Esophagus muscularis mucosa (tissue), 4 donors: ENCODE measurements at regions not wholly inside any gene's neighbourhood (a gene's known extent, or its start where the extent isn't known, plus 50 kb on each side); places are given as distances from the start of the nearest gene placed in this dataset.
A peak's percentile ranks its signal among the peaks of the same experiment; 100 is the strongest.

Experiments used
- DNase-seq: peaks from one replicate; pipeline ENCODE4 v3.0.0-alpha.2; 2017; ENCODE audit errors: extremely low spot score
- H3K27ac ChIP-seq, 4 donors: fragments of 200-600 bp; sonication (generic); replicated peaks in 1 of 4; 1 replicate in 3 of 4; 2 replicates in 1 of 4; pipeline ENCODE4 v1.5.1; 2016 to 2019; ENCODE audit warnings: mild to moderate bottlenecking in 1 of 4
- H3K27me3 ChIP-seq, 4 donors: fragments of 200-600 bp; sonication (generic); one replicate each; pipeline versions ENCODE4 v1.5.1 to v1.6.0; 2016 to 2019
- H3K36me3 ChIP-seq, 4 donors: fragments of 200-600 bp; sonication (generic); one replicate each; pipeline ENCODE4 v1.5.1; 2016 to 2019
- H3K4me1 ChIP-seq, 4 donors: fragments of 200-600 bp; sonication (generic); one replicate each; pipeline ENCODE4 v1.5.1; 2016 to 2019
- H3K4me3 ChIP-seq, 4 donors: fragments of 200-600 bp; sonication (generic); 1 replicate in 2 of 4; 2 replicates in 2 of 4; pipeline ENCODE4 v1.5.1; 2016 to 2019; ENCODE audit warnings: mild to moderate bottlenecking in 4 of 4, moderate library complexity in 1 of 4
- H3K9me3 ChIP-seq, 4 donors: fragments of 200-600 bp; sonication (generic); 1 replicate in 3 of 4; 2 replicates in 1 of 4; pipeline ENCODE4 v1.5.1; 2016 to 2019
- EP300 ChIP-seq: sonication (generic); formaldehyde crosslinking; IDR thresholded peaks from one replicate; pipeline ENCODE4 v1.6.1; 2017; ENCODE audit warnings: antibody characterized with exemption
- POLR2A ChIP-seq: fragments of 450-650 bp; IDR thresholded peaks from one replicate; pipeline ENCODE4 v1.6.1; 2017; ENCODE audit warnings: antibody characterized with exemption, moderate library complexity, mild to moderate bottlenecking, low read depth
- POLR2AphosphoS5 ChIP-seq, 2 donors: sonication (generic); formaldehyde crosslinking; IDR thresholded peaks; one replicate each; pipeline ENCODE4 v1.6.1; 2017; ENCODE audit warnings: antibody characterized with exemption in 2 of 2
- WGBS: methylation state at CpG from one replicate; pipeline ENCODE4 v1.1.5; 2018; 5-methylcytosine and 5-hydroxymethylcytosine counted together
- intact Hi-C: fragments of 100-400 bp; cut with DNase I; formaldehyde crosslinking; loops from one replicate; pipeline ENCODE4 v1.15.1; 2023
- TF ChIP-seq, protein P1 (sequence below), 3 experiments: fragments of 200-600 bp in 2 of 3; fragments of 450-650 bp in 1 of 3; sonication (generic) in 2 of 3; IDR thresholded peaks; one replicate each; pipeline ENCODE4 v1.5.1; 2017 to 2019; ENCODE audit warnings: antibody characterized with exemption in 3 of 3, mild to moderate bottlenecking in 2 of 3, moderate library complexity in 1 of 3

DNA sequence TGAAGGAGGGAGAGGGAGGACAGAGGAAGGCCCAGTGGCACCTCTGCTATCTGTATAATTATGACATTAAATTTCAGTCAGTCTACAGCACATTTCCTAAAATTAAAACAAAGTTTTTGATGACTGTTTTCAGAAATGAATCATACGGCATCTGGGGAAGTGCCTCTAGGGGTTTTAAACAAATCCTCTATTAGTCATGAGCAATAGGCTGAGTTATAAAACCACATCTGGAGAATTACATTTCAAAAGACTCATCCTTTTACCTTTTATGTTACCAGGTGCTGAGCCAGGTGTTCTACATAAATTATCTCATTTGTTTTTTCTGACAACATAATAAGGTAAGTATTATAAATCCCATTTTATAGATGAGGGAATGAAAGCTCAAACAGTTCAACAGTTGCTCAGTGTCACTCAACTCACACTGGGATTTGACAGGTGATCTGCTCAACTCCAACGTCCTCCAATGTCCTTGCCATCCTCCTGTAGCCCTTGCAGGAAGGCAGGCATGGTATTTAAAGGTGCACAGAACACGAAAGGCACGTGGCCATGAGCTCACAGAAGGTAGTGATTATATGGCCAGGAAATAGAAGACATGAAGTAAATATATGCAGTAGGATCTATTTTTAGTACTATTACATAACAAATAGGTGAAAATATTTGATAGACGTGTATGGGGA, 184.2 kb upstream of the MAN1A1 start:
- H3K4me1 ChIP-seq = peaks cover 7 to 16% (median 12%) of the 10 kb centered on the region in 4 donors
- no peaks in the 10 kb centered on the region for H3K27me3 ChIP-seq
- no peaks in the 10 kb centered on the region for H3K9me3 ChIP-seq
- H3K27ac ChIP-seq = peak overlapping the region in 1 of 4 donors; percentile 37
- DNase-seq = no peak
- intact Hi-C loops = no loop called here
- WGBS = 33% methylated on average over 5 of the region's 5 CpGs
- TF ChIP-seq POLR2A (no peak), EP300 (no peak)
- TF ChIP-seq, protein P1, sequence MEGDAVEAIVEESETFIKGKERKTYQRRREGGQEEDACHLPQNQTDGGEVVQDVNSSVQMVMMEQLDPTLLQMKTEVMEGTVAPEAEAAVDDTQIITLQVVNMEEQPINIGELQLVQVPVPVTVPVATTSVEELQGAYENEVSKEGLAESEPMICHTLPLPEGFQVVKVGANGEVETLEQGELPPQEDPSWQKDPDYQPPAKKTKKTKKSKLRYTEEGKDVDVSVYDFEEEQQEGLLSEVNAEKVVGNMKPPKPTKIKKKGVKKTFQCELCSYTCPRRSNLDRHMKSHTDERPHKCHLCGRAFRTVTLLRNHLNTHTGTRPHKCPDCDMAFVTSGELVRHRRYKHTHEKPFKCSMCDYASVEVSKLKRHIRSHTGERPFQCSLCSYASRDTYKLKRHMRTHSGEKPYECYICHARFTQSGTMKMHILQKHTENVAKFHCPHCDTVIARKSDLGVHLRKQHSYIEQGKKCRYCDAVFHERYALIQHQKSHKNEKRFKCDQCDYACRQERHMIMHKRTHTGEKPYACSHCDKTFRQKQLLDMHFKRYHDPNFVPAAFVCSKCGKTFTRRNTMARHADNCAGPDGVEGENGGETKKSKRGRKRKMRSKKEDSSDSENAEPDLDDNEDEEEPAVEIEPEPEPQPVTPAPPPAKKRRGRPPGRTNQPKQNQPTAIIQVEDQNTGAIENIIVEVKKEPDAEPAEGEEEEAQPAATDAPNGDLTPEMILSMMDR (IDR thresholded peaks at IDR 0.05) = no peak
- H3K4me3 ChIP-seq = no peak overlapping the region
- H3K36me3 ChIP-seq = no peaks in the 10 kb centered on the region

DNA sequence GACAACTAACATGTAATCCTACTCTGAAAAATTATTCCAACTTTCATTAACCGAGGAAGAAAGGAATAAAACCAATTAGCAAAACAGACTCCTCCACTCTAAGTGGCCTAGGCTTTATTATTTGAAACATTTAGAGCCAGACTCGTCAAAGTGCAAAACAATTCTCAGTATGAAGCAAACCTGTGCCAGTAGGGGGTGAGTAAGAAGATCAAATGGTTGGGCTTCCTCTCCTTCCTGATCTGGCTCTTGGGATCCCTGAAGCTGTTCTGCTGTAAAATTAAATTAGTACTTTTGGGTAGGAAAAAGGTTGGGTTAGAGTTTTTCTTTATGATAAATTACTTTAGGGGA, 177.6 kb upstream of the MAN1A1 start:
- TF ChIP-seq POLR2AphosphoS5 (IDR thresholded peaks at IDR 0.05) (no peak), EP300 (no peak), POLR2A (no peak)
- TF ChIP-seq, protein P1 (IDR thresholded peaks at IDR 0.05) = no peak
- no peak overlapping the region for H3K27ac ChIP-seq
- H3K36me3 ChIP-seq = no peaks in the 10 kb centered on the region
- H3K4me1 ChIP-seq = peaks cover 0 to 8% (median 5%) of the 10 kb centered on the region in 4 donors
- no peak for DNase-seq
- intact Hi-C loops = no loop called here
- H3K9me3 ChIP-seq = no peaks in the 10 kb centered on the region
- no peak overlapping the region for H3K4me3 ChIP-seq
- whole genome bisulfite sequencing = 23% methylated on average over 2 of the region's 2 CpGs
- H3K27me3 ChIP-seq = no peaks in the 10 kb centered on the region

DNA sequence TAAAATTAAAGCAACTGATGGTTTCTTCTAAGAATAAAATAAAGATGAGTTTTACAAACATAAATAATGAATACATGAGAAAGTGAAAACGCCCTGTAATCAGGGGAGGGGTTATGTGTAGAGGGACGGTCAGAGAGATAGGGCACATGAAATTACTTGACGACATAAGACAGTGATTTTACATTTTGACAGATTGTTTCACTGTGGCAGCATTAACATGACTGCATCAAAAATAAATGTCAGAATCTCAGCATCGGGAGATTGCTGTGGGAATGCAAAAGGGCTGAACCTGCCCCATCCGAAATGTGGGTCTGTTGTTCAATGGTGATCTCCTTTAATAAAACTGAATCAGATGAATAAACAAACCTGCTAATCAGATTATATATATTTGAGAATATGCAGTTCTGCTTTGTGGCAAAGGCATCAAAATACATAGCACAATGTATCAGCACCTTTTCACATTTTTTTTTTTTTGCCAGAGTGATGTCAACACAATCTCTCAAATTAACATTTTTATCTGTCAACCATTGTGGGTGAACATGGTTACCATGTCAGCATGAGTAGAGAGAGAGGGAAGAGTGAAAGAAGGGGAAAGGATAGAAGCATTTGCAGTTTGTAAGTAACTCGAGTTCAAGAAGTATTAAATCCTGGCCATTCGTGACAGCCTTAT, 177.1 kb upstream of the MAN1A1 start:
- DNase-seq = no peak
- Histone ChIP-seq H3K9me3 (no peaks in the 10 kb centered on the region), H3K4me3 (no peak overlapping the region), H3K4me1 (peaks cover 0 to 8% (median 5%) of the 10 kb centered on the region in 4 donors), H3K27ac (no peak overlapping the region), H3K36me3 (no peaks in the 10 kb centered on the region), H3K27me3 (no peaks in the 10 kb centered on the region)
- TF ChIP-seq, protein P1 (IDR thresholded peaks at IDR 0.05) = no peak
- TF ChIP-seq EP300 (no peak), POLR2A (no peak), POLR2AphosphoS5 (IDR thresholded peaks at IDR 0.05) (no peak)
- intact Hi-C loops = no loop called here
- WGBS = 73% methylated on average over 7 of the region's 7 CpGs

DNA sequence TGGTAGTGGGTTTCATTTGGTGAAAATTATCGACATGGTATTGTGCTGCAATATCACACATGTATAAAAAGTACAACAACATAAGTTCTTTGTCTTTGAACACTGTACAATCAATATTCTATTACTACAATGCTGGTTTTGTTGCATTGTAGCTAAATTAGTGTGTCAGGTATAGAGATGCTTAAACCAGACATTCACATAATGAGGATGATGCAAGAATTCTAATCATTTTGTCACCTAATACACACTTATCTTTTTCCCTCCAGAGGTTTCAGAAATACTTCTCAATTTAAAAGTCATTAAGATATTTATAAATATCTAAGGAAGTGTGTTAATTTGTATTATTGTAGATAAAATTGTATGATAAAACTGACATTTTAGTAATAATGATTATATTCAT, 174.8 kb upstream of the MAN1A1 start:
- H3K9me3 ChIP-seq = no peaks in the 10 kb centered on the region
- intact Hi-C loops = no loop called here
- H3K4me1 ChIP-seq = peaks cover 0 to 8% (median 5%) of the 10 kb centered on the region in 4 donors
- no peaks in the 10 kb centered on the region for H3K27me3 ChIP-seq
- no peak for TF ChIP-seq POLR2AphosphoS5 (IDR thresholded peaks at IDR 0.05)
- TF ChIP-seq, protein P1 (IDR thresholded peaks at IDR 0.05) = no peak
- no peak for TF ChIP-seq POLR2A
- no peak for TF ChIP-seq EP300
- no peak overlapping the region for H3K27ac ChIP-seq
- no peaks in the 10 kb centered on the region for H3K36me3 ChIP-seq
- WGBS = 91% methylated on average over 1 of the region's 1 CpG
- H3K4me3 ChIP-seq = no peak overlapping the region
- DNase-seq = no peak
